ENCODE measurements at regions not wholly inside any gene's neighbourhood (a gene's known extent, or its start where the extent isn't known, plus 50 kb on each side); places are given as distances from the start of the nearest gene placed in this dataset.
A peak's percentile ranks its signal among the peaks of the same experiment; 100 is the strongest.
"Not testable (repeated sequence)": the region's sequence is repeated elsewhere in the genome, so short reads cannot be mapped to it uniquely, and the experiment has no call there.

DNA sequence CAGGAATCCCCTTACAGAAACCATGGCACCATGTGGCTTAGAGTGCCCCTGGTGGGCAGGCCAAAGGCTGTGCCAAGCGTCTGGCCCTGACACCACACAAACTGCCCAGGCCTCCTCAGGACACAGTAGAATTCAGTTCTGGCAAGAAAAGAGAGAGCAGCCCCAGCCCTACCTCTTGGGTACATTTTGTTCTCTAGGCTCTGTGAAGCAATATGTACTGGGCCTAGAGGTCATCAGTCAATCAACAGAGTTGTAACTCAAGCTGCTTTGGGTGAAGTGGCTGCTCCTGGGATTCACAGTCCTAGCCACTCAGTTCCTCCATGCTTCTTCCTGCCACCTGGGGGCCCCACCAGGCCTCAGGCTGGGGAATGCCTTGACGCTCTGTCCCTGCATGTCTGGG is 158.1 kb upstream of the MAMLD1 start:
- DNase-seq (ENCODE audit: extremely low read depth, low read depth, low spot score): no peak

GRCh38 chrX:150207733-150208132 is 155.4 kb upstream of the MAMLD1 start:
- DNase-seq (ENCODE audit: extremely low read depth, low read depth, low spot score): no peak

- DNase-seq (ENCODE audit: extremely low read depth, low read depth, low spot score): no peak
Observed at GRCh38 chrX:150211988-150212387, 151.1 kb upstream of the MAMLD1 start.

DNA sequence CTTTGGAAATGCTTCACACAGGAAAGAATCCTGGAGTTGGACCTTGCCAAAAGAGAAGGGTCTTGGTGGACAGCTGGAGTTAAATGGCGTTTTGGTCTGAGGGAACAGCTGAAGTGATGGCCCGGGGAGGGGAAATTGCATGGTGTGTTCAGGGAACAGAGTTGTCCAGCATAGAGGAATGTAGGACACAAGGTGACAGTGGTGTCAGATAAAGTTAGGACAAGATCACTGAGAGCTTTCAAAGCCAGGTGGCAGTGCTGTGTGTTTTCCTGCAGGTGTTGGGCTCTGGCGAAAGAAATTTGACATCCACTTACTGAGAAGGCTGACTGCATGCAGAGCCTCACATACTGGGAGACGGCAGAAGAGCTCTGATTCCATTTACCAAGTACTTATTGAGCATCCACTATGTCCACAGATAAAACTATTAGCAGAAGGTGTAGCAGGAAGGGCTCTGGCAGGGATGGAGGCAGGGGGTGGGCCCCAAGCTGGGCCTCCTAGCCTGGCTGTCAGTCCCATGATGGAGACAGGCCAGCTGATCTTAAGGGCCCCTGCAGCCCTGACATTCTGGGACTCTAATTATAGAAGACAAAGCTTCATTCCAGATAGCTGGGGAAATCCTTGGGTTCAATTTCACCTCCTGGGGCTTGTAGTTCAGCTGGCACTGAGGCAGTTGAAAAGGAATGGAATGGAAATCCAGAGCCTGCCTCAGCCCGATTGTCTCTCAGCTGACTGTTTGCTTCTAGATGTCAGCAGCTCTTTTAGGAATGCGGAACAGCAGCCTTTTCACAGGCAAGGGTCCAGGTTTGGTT is 150.2 kb upstream of the MAMLD1 start:
- DNase-seq (ENCODE audit: extremely low read depth, low read depth, low spot score): no peak

DNA sequence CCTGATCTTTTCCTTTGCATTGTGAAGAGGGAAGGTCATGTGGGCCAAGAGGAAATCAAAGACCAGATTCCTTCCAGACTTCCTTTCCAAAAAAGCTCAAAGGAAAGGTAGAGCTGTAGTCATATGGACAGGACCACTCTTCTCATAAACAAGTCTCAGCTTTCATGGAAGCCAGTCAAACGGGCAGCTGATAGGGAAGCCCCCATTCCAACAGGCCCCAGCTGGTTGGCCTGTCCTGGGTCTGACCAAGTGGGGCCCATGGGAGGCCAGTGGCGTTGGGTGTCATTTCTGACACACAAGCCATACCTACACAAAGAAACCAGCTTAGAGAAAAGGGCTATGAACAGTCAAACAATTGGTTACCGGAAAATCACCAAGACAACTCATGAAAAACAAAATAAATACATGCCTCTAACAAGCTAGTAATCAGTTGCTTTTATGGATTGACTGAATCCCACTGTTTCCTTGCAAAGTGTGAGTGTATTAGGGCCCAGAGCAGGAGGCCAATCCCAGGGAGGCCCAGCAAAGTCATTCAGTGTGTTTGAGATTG is 149.6 kb upstream of the MAMLD1 start:
- DNase-seq (ENCODE audit: extremely low read depth, low read depth, low spot score): peak; percentile 44

- DNase-seq (ENCODE audit: extremely low read depth, low read depth, low spot score): not testable (repeated sequence)
Observed at GRCh38 chrX:150216000-150216399, 147.1 kb upstream of the MAMLD1 start.

DNA sequence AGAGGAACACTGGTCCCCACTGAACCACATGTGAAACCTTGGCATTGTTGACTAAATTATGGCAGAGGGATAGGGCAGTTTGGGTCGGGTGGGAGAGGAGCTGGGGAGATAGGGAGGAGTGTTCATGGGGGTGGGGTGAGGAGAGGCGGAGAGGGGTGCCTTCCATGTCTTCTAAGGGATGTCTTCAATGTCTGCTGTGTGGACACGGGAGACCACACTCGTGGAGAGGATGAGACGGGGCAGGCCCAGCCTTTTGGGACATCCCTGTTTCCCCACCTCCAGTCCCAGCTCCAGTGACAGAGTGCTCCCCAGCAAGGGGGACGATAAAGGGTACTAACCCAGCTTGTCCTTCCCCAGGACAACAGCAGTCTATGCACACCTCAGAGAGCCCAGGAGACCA is 146.4 kb upstream of the MAMLD1 start:
- DNase-seq (ENCODE audit: extremely low read depth, low read depth, low spot score): no peak

GRCh38 chrX:150217609-150218008 is 145.5 kb upstream of the MAMLD1 start:
- no peak for DNase-seq (ENCODE audit: extremely low read depth, low read depth, low spot score)

DNA sequence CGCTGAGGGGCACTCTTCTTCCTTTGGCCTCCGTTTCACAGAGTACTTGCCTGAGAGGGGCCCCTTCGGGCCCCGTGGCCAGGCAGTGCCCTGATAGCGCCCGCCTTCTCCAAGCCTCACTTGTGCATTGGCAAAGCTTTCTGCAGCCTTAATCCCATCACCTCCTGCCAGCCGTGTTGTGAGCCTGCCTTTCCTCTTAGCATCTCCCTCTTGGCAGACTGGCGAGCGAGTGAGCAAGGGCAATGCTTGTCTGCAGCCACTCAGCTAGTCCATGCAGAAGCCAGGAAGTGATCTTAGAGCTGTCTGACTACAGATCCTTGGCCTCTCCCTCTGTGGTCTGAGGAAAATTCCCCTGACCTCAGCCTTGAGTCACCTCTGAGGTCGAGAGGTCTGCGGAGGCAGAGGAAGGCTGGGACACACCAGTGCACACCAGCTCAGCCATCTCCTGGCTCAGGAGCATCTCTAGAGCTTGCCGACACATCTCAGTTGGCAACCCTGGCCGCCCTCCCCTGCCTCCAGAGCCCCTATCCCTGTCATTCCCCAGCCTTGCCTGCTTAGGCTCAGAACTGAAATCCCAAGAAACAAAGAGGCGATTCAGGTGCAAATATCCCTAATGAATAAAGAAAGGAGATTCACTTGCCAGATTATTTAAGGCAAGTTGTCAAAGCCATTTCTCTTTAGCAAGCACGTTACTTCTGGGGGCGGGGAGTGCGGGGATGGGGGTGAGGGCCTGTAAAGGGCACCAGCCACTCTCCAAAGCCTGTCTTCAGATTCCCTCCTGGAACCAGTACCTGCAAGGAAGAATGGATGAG is 143.5 kb upstream of the MAMLD1 start:
- DNase-seq (ENCODE audit: extremely low read depth, low read depth, low spot score): no peak

DNA sequence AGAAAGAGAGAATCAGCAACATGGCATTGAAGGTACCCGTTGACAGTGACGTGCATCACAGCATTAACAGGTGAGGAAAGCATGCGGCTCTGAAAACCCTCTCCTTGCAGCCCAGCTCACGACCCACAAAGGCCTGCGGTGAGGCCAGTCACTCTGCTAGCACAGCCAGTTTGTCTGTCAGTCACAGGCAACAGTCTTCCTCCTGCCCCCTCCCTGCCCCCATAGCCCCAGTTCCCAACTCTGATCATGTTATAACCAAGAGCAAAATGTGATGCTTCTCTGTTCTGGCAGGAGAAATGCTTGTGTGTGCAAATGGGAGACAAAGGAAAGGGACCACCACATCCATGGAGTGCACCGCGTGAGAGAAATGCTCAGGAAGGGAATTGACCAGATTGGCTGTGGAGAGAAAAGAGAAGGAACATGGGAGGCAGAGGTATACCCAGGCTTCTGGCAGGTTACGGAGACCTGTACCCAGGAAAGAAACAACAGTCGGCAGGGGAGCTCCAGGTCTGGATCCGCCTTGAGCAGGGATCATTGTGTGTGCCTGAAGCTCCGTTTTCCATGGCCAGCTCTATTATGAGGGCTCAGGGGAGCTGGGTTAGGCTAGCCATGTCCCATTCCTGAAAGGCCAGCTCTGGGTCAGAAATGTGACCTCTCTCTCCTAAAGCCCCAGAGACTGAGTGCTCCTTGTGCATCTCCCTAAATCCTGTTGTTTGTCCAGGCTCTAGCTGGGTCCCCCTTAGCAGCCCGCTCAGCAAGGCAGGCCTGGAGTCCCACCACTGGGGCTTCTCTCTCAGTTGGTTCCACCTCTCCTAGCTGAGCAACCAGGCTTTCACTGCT is 139.7 kb upstream of the MAMLD1 start:
- DNase-seq (ENCODE audit: extremely low read depth, low read depth, low spot score): no peak

DNA sequence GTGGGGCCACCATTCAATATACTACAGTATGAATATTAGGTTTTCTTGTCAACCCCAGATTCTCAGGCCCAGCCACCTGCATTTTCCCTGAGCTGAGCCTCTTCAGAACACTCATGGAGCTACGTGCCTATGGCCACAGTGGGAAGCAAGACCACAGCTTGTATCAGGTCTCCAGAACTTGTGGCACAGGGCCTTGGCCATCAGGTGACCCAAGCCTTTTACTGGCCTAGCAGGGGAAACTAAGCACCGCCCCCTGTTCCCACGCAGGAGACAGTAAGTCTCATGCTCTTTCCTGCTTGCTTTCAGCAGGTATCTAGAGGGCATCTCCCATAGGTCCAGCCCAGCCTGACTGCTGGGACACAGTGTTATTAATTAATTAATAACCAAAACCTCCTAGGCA is 138.4 kb upstream of the MAMLD1 start:
- no peak for DNase-seq (ENCODE audit: extremely low read depth, low read depth, low spot score)

DNA sequence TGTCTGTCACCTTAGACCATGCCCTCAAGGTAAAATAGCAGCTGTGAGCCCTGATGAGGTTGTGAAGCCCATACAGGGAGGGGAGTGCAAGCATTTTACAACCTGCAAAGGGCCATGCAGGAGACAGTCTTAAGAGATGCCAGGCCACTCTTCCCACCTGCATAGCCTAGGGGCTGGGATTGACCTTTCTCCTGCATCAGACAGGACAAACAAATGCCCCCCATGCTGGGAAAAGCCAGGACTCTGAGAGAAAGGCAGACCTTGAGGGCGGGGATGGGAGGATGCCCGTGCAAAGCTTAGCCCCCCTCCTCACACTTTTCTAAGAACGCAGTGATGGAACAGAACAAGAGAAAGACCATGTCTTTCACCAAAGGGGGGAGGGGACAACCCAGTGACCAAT is 137.9 kb upstream of the MAMLD1 start:
- DNase-seq (ENCODE audit: extremely low read depth, low read depth, low spot score): no peak

- DNase-seq (ENCODE audit: extremely low read depth, low read depth, low spot score): no peak
Observed at GRCh38 chrX:150225756-150226155, 137.4 kb upstream of the MAMLD1 start.

DNA sequence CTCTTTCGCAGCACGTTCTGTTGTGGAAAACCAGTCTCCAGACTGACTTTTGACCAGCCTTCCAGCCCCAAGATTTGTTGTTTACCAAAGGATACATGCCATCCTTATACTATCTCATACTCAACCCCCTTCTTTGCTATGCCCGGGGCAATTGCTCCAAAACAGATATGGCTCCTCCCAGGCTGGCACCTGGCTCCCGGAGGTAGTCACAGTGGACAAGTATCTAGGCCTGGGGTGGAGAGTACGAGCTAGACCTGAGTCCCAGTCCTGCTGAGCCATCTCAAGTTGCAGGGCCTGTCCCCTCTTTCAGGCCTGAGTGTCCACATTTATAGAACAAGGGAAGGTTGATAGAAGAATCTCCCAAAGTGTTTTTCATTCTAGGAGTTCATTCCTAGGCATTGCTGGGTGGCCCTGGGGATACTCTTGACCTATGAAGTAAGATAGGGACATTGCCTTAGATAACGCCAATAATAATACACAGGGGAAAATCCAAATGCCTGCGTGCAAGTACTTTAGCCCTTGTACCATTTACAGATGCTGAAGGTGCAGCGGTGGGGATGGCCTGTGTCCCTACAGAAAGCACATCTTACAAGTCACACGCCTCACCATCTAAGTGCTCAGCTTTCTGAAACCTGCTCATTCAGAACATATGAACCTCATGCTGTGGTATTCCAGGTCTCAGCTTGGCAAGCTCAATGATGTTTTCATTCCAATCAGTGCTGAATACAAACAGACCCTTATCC is 136.7 kb upstream of the MAMLD1 start:
- no peak for DNase-seq (ENCODE audit: extremely low read depth, low read depth, low spot score)

DNA sequence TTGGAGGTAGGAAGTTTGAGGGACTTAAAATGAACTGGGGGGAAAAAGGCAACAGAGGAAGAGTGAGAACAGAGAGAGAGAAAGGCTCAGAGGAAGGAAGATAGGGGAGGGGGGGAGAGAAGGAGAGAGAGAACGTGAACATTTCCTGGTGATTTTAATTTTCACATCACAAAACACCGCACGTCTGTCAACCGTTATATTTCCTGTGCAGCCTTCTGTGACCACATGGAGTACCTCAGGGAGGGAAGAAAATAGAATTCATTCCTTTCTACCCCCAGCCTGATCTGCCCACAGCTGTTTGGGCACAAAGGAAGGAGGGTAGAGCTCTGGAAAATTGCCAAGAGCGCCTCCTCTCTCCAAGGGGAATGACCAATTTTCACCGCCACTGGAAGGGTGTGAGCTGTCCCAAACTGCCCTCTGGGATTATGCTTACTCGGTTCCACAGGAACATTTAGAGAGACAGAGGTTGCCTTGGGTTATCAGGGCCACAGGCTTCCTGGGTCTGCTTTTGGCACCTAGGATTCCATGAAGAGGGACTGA is 135.7 kb upstream of the MAMLD1 start:
- DNase-seq (ENCODE audit: extremely low read depth, low read depth, low spot score): no peak

- DNase-seq (ENCODE audit: extremely low read depth, low read depth, low spot score): no peak
Observed at GRCh38 chrX:150227873-150228410, 135.2 kb upstream of the MAMLD1 start.

DNA sequence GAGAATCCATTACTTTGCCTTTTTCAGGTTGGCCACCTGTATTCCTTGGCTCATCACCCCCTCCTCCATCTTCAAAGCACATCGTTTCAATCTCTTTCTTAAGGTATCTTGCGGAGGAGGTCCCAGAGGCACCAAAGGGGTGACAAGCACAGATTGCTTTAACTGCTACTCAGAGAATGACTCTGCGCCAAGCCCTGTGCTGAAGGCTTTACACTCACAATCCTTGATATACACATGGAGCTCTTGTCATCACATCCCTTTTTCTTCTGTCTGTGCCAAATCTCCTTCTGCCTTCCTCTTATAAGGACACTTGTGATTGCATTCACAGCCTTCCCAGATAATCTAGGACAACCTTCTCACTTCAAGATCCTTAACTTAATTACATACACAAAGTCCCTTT is 134.7 kb upstream of the MAMLD1 start:
- DNase-seq (ENCODE audit: extremely low read depth, low read depth, low spot score): no peak

DNA sequence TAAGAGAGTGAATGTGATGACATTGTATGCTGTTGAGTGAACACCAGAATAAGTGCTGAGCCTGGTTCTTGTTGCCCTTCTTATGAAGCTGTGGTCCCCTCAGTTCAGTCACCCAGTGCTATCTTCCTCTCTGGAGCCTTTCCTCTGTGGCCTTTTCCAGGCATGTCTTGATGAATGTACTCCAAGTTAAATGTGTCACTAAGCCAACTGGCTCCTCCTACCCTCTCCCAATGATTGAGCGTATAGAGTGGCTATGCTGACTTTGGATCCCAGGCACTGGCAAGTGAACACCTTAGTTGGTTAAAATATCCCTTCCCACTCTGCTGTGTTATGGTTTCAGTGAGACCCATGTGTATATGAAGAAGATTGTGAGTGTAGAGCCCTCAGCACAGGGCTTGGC is 134.1 kb upstream of the MAMLD1 start:
- no peak for DNase-seq (ENCODE audit: extremely low read depth, low read depth, low spot score)

GRCh38 chrX:150229481-150229880 is 133.6 kb upstream of the MAMLD1 start:
- no peak for DNase-seq (ENCODE audit: extremely low read depth, low read depth, low spot score)

GRCh38 chrX:150230952-150231351 is 132.2 kb upstream of the MAMLD1 start:
- DNase-seq (ENCODE audit: extremely low read depth, low read depth, low spot score): not testable (repeated sequence)
